ENCODE measurements at regions not wholly inside any gene's neighbourhood (a gene's known extent, or its start where the extent isn't known, plus 50 kb on each side); places are given as distances from the start of the nearest gene placed in this dataset.

DNA sequence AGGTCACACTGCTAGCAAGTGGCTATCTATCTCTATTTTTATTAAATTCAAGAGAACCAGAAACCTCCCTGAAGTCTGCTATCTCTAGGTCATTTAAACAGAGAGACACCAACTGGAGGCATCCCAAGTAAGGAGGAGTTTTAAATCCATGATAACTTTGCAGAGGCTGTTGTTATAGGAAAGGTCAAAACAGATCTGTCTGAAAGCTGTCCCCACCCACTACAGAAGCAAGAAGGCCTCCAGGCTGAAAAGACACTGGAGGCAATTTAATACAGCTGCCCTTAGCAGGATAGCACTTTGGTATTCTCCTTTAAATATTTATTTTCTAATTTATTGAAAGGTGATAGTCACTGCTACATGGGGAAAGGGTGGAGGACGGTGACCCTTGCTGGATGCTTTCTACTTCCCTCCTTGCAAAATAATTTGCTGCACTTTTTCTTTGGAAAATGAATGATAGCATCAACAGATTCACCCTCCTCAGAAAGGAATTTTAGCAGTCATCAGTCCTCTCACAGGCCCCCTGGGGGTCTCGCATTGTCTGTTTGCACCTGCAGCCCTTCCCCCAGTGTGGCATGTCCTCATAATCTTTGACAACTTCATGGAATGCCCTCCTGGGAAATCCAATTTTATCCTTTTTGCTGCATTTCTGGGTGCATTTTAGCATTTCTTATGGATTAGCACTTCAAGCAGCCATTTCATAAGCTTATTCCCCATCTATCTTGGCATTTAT is 429.5 kb upstream of the TNP1 start:
- TF ChIP-seq, protein P1, sequence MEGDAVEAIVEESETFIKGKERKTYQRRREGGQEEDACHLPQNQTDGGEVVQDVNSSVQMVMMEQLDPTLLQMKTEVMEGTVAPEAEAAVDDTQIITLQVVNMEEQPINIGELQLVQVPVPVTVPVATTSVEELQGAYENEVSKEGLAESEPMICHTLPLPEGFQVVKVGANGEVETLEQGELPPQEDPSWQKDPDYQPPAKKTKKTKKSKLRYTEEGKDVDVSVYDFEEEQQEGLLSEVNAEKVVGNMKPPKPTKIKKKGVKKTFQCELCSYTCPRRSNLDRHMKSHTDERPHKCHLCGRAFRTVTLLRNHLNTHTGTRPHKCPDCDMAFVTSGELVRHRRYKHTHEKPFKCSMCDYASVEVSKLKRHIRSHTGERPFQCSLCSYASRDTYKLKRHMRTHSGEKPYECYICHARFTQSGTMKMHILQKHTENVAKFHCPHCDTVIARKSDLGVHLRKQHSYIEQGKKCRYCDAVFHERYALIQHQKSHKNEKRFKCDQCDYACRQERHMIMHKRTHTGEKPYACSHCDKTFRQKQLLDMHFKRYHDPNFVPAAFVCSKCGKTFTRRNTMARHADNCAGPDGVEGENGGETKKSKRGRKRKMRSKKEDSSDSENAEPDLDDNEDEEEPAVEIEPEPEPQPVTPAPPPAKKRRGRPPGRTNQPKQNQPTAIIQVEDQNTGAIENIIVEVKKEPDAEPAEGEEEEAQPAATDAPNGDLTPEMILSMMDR (conservative IDR thresholded peaks at IDR 0.05; ENCODE audit: low read length) = no peak
- TF ChIP-seq EZH2phosphoT487 (IDR thresholded peaks at IDR 0.05; ENCODE audit: borderline replicate concordance, low read depth, low read length) = no peak
